ENCODE measurements at regions not wholly inside any gene's neighbourhood (a gene's known extent, or its start where the extent isn't known, plus 50 kb on each side); places are given as distances from the start of the nearest gene placed in this dataset.
A peak's percentile ranks its signal among the peaks of the same experiment; 100 is the strongest.

GRCh38 chr10:29117781-29118180 lies 171.1 kb upstream of the LYZL1 start:
- DNase-seq (ENCODE audit: low read depth): no peak

- peak; percentile 22 for DNase-seq (ENCODE audit: low read depth)
These were observed 169.5 kb upstream of the LYZL1 start for GRCh38 chr10:29119374-29119773.

GRCh38 chr10:29120216-29120615 lies 168.7 kb upstream of the LYZL1 start:
- peak; percentile 77 for DNase-seq (ENCODE audit: low read depth)

GRCh38 chr10:29124864-29125263 lies 164.0 kb upstream of the LYZL1 start:
- DNase-seq (ENCODE audit: low read depth): no peak

- DNase-seq (ENCODE audit: low read depth): no peak
These were observed 161.7 kb upstream of the LYZL1 start for GRCh38 chr10:29127037-29127700.

- DNase-seq (ENCODE audit: low read depth): no peak
These were observed 161.1 kb upstream of the LYZL1 start for GRCh38 chr10:29127731-29128130.

- DNase-seq (ENCODE audit: low read depth): peak; percentile 32
These were observed 158.6 kb upstream of the LYZL1 start for GRCh38 chr10:29130190-29130673.

- DNase-seq (ENCODE audit: low read depth): peak; percentile 58
These were observed 156.8 kb upstream of the LYZL1 start for GRCh38 chr10:29131952-29132547.

GRCh38 chr10:29132551-29133111 lies 156.2 kb upstream of the LYZL1 start:
- DNase-seq (ENCODE audit: low read depth): peak; percentile 88

GRCh38 chr10:29135337-29135736 lies 153.5 kb upstream of the LYZL1 start:
- no peak for DNase-seq (ENCODE audit: low read depth)

GRCh38 chr10:29136411-29136810 lies 152.5 kb upstream of the LYZL1 start:
- no peak for DNase-seq (ENCODE audit: low read depth)

- DNase-seq (ENCODE audit: low read depth): no peak
These were observed 148.7 kb upstream of the LYZL1 start for GRCh38 chr10:29140151-29140550.

GRCh38 chr10:29140991-29141390 lies 147.9 kb upstream of the LYZL1 start:
- DNase-seq (ENCODE audit: low read depth): peak; percentile 97

- DNase-seq (ENCODE audit: low read depth): peak; percentile 79
These were observed 147.1 kb upstream of the LYZL1 start for GRCh38 chr10:29141761-29142160.

- no peak for DNase-seq (ENCODE audit: low read depth)
These were observed 146.2 kb upstream of the LYZL1 start for GRCh38 chr10:29142516-29143314.

- peak; percentile 32 for DNase-seq (ENCODE audit: low read depth)
These were observed 144.7 kb upstream of the LYZL1 start for GRCh38 chr10:29144126-29144525.

GRCh38 chr10:29146311-29147100 lies 142.4 kb upstream of the LYZL1 start:
- DNase-seq (ENCODE audit: low read depth): peak; percentile 40

GRCh38 chr10:29150010-29150409 lies 138.9 kb upstream of the LYZL1 start:
- DNase-seq (ENCODE audit: low read depth): peak; percentile 31

GRCh38 chr10:29151005-29151404 lies 137.9 kb upstream of the LYZL1 start:
- no peak for DNase-seq (ENCODE audit: low read depth)

GRCh38 chr10:29157321-29157720 lies 131.5 kb upstream of the LYZL1 start:
- DNase-seq (ENCODE audit: low read depth): no peak

GRCh38 chr10:29158066-29158465 lies 130.8 kb upstream of the LYZL1 start:
- DNase-seq (ENCODE audit: low read depth): no peak

- DNase-seq (ENCODE audit: low read depth): peak; percentile 91
These were observed 128.7 kb upstream of the LYZL1 start for GRCh38 chr10:29160150-29160617.

Data from EH (cell line).